Urinary bladder (tissue), 3 donors: ENCODE measurements at regions not wholly inside any gene's neighbourhood (a gene's known extent, or its start where the extent isn't known, plus 50 kb on each side); places are given as distances from the start of the nearest gene placed in this dataset.
A peak's percentile ranks its signal among the peaks of the same experiment; 100 is the strongest.
"Not testable (repeated sequence)": the region's sequence is repeated elsewhere in the genome, so short reads cannot be mapped to it uniquely, and the experiment has no call there.

ENCODE experiments used
- DNase-seq: peaks from one replicate; pipeline ENCODE4 v3.0.0-alpha.2; 2015; ENCODE audit errors: extremely low spot score
- H3K27ac ChIP-seq: one replicate; pipeline ENCODE4 v1.5.1; 2013; ENCODE audit warnings: low read depth, mild to moderate bottlenecking, moderate library complexity
- H3K36me3 ChIP-seq: one replicate; pipeline ENCODE4 v1.6.1; 2013; ENCODE audit warnings: mild to moderate bottlenecking, moderate library complexity; ENCODE audit not compliant: insufficient read depth
- H3K4me1 ChIP-seq: one replicate; pipeline ENCODE4 v1.6.1; 2013; ENCODE audit warnings: mild to moderate bottlenecking, moderate library complexity; ENCODE audit not compliant: insufficient read depth
- H3K4me3 ChIP-seq: one replicate; pipeline ENCODE4 v1.5.1; 2013; ENCODE audit warnings: low read depth, low read length
- WGBS: extraction: QIAGEN DNeasy Blood & Tissue Kit; methylation state at CpG from one replicate; pipeline ENCODE4 v1.1.7; 2013; 5-methylcytosine and 5-hydroxymethylcytosine counted together
- donor health status: healthy with polysubstance abuse.
- donor health status: healthy.

DNA sequence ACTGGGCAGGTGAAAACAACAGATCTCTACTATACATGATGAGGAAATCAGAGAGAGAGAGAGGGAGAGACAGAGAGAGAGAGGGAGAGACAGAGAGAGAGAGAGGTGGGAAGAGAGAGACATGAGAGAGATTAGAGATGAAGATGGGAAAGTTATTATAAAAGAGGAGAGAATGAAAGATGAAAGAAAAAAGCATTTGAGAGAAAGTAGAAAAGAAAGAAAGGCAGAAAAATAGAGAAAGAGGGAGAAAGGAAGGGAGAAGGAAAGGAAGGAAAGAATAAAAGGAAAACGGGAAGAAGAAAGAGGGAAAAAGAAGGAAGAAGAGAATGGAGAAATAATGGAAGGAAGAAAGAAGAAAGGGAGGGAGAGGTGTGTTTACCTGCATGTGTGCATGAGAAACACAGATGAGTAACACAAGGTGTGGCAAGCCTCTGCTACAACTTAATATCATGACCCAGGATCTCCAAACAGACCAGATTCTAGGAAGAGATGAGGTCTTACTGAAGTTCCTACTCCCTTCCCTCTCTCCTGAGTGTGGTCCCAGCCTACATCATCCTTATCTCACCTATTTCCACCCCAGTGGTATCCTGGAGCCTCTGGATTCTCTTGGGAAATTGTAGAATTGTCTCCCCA lies 176.3 kb downstream of the C12orf75 start:
- Histone ChIP-seq H3K36me3 (no peaks in the 10 kb centered on the region), H3K4me1 (no peaks in the 10 kb centered on the region), H3K4me3 (no peak overlapping the region), H3K27ac (no peak overlapping the region)
- WGBS = 83% methylated on average over 1 of the region's 1 CpG
- DNase-seq = no peak

DNA sequence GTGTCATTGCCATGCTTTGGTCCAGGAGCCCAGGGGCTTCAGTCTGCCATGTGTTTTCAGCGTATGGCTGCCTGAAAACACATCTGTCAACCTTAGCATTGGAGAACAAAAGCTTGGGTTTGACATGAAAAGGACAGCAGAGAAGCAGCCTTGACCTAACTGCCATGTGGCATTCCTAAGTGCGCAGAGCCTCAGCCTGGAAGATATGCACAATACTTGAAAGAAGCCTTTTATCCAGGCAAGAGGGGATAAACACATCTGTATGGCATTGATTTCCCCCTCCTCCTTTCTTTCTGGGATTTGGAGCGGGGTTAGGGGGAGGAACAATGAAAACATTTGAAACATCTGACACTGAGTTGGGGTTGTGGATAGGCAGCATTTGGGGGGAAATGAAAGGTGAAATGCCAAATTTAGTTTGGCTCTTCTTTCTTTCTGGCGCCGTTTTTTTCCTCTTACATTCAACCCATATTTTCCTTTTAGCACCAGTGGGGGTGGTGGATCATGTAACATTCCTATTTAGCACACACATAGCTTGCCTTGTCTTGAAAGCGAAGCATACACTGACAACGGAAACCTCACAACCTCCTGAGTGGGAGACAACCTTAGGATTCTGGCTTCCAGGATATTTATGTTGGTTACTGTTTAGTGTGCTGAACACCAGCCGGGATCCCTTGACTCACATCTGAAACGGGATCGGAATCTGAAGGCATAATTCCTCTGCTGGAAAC lies 177.0 kb downstream of the C12orf75 start:
- no peaks in the 10 kb centered on the region for H3K36me3 ChIP-seq
- no peak overlapping the region for H3K4me3 ChIP-seq
- DNase-seq = no peak
- H3K4me1 ChIP-seq = no peaks in the 10 kb centered on the region
- 68% methylated on average over 10 of the region's 10 CpGs for WGBS
- H3K27ac ChIP-seq = no peak overlapping the region

DNA sequence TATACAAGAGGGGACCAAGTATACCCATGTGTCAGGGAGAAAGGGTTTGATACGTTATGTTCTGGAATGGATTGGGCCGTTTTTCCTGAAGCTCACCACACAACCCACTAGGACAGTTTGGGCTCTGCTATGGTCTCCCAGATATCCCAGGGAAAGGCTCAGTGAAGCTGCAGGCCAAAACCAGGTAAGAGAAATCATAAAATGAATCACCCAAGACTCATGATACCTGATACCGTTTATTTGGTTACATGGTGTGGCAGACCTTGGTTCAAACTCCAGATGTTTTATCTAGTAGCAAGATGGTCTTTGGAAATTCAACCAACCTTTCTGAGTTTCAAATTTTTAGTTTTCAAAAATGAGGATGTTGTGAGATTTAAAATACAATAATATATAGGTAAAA lies 177.6 kb downstream of the C12orf75 start:
- H3K27ac ChIP-seq = no peak overlapping the region
- WGBS = 90% methylated on average over 3 of the region's 3 CpGs
- DNase-seq = no peak
- H3K4me1 ChIP-seq = no peaks in the 10 kb centered on the region
- no peak overlapping the region for H3K4me3 ChIP-seq
- no peaks in the 10 kb centered on the region for H3K36me3 ChIP-seq

DNA sequence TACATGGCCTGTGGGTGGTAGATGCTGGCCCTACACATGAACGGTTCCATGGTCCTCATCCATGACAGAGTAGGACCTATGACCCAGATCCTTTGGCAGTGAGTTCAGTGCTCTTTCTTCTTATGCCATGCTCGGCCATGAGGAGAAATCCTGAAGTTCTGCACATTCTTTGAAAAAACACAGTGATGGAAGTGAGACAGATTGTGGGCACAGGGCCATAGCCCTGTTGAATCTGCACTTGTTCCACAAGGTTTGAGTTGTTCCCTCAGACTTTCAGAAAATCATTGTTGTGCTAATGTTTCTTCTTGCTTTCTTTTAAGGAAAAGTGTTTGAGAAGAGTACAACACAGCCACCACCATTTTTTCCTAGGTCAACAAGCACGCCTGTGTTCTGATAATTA lies 180.0 kb downstream of the C12orf75 start:
- no peak for DNase-seq
- Histone ChIP-seq H3K36me3 (no peaks in the 10 kb centered on the region), H3K27ac (no peak overlapping the region), H3K4me3 (no peak overlapping the region), H3K4me1 (no peaks in the 10 kb centered on the region)
- 73% methylated on average over 3 of the region's 3 CpGs for WGBS

DNA sequence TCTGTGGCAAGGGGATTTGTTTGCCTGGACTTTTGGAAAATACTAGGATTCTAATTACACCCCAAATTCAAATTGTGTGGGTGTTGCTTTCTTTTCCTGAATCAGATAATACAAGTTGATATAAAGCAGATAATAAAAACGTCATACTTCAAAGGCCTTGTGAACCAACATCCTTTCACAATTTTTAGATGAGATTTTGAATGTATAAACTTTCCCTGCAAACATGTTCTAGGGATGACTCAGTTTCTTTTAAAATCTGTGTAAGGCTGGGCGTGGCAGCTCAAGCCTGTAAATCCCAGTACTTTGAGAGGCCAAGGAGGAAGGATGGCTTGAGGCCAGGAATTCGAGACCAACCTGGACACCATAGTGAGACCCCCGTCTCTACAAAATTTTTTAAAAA lies 182.4 kb downstream of the C12orf75 start:
- H3K4me3 ChIP-seq, H3K27ac ChIP-seq, H3K36me3 ChIP-seq, H3K4me1 ChIP-seq, DNase-seq: not testable (repeated sequence)
- 35% methylated on average over 4 of the region's 4 CpGs for WGBS

DNA sequence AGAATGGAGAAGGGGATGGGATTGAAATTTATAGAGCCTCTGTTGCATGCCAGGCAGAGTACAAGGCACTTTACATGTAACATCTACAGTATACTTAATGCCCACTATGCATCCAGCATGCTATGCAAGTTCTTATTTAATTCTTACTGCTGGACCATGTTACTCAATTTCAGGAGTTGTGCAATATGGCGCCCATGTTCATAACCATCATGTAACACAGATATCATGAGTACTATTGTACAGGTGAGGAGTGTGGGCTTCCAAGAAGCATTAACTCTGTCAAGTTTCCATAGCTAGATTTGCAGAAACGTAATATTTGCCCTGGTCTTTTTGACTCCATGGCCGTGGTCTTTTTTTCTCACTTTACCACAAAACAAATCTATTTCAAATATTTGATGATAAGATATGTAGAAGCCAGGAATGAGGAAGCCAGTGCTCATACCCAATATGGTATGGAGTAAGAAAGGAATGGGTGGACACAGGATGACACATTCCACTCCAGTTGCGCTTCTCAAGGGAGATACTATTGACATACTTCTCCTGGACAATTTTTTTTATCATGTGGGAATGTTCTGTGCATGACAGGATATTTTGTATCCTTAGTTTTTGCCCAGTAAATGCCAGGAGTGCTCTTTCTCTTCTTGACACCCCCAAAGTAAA lies 191.8 kb downstream of the C12orf75 start:
- DNase-seq = no peak
- Histone ChIP-seq H3K4me3 (no peak overlapping the region), H3K4me1 (no peaks in the 10 kb centered on the region), H3K27ac (no peak overlapping the region), H3K36me3 (no peaks in the 10 kb centered on the region)
- WGBS = 88% methylated on average over 4 of the region's 4 CpGs

DNA sequence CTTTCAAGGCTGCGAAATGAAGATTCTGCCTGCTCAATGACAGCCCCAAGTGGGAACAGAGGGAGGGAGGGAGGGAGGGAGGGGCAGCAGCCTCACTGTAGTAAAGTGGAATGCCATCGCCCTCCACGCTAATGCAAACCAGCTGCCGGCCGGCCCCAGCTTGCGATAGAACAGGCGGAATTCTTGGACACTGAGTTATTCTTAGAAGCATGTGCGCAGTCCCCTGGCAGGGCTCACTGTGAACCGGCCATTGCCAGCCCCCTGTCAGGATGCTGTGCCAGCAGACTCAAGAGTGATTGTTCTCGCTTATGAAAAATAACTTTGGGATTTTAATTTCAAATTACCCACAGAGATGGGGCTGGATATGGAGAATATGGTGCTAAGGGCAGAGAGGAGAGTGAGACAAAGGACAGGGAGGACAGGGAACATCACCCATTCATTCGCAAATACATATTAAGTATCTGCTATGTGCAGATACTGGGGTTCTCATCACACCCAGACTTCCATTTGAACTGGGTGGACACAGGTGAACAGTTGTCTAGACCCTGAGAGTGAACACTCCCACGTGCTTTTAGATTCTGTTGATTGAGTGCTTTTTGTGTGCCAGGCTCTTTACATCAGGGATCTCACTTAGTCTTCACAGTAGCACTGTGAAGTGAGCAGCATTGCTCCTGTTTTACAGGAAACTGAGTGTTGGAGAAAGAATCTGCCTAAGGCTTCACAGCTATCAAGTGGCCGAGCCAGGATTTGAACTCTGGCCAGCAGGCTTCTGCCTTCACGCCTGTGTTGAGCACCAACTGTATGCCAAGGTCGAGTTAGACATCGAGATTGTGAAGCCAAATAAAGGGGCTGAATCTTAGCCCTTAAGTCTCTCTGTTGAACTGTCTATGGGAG lies 192.9 kb downstream of the C12orf75 start:
- Histone ChIP-seq H3K36me3 (no peaks in the 10 kb centered on the region), H3K4me3 (no peak overlapping the region), H3K27ac (no peak overlapping the region), H3K4me1 (no peaks in the 10 kb centered on the region)
- 16% methylated on average over 16 of the region's 16 CpGs for WGBS
- DNase-seq = peak; percentile 76

DNA sequence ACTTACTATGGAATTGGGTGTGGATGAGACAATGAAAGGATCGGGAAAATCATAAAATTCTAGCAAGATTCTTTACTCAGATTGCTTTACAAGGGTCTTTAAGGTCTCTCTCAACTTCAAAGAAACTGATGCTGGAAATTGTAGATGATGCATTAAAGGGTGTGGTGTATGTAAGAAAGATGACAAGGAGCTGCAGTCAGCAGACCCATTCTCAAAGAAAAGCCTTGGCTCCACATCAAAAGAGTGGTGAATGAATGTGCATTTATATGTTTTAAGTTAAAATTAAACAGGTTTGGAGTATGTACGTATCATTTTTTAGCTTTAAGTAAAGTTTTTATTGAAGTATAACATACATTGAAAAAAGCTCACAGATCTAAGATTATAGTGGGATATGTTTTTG lies 194.5 kb downstream of the C12orf75 start:
- Histone ChIP-seq H3K36me3 (no peaks in the 10 kb centered on the region), H3K4me3 (no peak overlapping the region)
- 39% methylated on average over 2 of the region's 2 CpGs for WGBS

DNA sequence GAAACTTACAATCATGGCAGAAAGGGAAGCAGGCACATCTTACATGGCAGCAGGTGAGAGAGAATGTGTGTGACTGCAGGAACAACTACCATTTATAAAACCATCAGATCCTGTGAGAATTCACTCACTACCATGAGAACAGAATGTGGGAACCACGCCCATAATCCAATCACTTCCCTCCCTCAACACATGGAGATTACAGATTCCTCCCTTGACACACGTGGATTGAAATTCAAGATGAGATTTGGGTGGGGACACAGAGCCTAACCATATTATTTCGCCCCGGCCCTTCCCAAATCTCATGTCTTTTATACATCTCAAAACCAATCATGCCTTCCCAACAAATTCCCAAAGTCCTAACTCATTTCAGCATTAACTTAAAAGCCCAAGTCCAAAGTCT lies 203.6 kb downstream of the C12orf75 start:
- H3K4me1 ChIP-seq = no peaks in the 10 kb centered on the region
- DNase-seq = no peak
- no peak overlapping the region for H3K27ac ChIP-seq
- H3K4me3 ChIP-seq = no peak overlapping the region
- WGBS = 79% methylated on average over 4 of the region's 4 CpGs
- no peaks in the 10 kb centered on the region for H3K36me3 ChIP-seq

More for the DNA sequence above, 194.5 kb downstream of the C12orf75 start:
- DNase-seq = no peak
- no peaks in the 10 kb centered on the region for H3K4me1 ChIP-seq
- H3K27ac ChIP-seq = no peak overlapping the region

DNA sequence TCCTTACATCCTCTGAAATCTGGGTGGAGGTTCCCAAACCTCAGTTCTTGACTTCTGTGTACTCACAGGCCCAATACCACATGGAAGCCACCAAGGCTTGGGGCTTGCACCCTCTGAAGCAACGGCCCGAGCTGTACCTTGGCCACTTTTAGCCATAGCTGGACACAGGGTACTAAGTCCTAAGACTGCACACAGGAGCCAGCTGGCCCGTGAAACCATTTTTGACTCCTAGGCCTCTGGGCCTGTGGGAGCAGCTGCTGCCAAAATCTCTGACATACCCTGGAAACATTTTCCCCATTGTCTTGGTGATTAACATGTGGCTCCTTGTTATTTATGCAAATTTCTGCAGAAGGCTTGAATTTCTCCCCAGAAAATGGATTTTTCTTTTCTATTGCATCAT lies 204.5 kb downstream of the C12orf75 start:
- WGBS = 96% methylated on average over 3 of the region's 3 CpGs
- not testable (repeated sequence) for H3K4me1 ChIP-seq, H3K4me3 ChIP-seq, H3K27ac ChIP-seq, DNase-seq, H3K36me3 ChIP-seq

DNA sequence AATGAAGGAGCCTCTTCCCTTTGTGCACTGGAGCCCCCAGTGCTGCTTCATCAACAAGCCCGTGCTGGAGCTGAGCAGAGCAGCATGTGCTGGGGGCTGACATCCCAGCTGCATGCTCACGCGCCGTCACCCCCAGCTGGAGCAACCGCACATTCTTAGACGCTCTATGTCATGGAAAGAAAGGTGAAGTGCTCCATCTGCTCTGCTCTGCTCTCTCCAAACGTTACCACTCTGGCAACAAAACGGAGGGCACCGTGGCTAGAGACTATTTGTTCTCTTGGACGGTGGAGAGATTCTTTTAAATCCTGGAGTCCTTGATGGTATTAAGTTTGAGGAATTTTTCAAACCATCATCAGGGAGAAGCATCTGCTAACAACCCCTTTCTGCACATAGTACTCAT lies 208.4 kb downstream of the C12orf75 start:
- Histone ChIP-seq H3K4me3 (no peak overlapping the region), H3K27ac (no peak overlapping the region), H3K36me3 (no peaks in the 10 kb centered on the region), H3K4me1 (no peaks in the 10 kb centered on the region)
- 47% methylated on average over 10 of the region's 10 CpGs for WGBS
- DNase-seq = no peak

DNA sequence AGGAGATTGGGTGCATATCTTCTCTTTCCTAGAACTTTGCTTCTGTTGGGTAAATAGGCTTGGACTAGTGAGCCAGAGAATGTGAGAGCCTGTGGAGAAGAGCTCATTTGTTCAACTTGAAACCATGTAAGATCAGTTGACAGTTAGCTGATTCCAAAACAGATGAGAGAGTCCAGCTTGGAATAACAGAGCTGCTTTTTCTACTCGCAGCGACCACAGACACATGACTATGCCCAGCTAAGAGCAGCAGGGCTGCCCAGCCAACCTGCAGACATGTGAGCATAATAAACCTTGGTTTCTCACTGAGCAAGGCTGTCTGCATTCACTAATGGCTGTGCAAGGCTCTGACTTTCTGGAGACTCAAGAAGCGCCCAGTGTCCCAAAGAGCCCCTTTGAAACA lies 209.2 kb downstream of the C12orf75 start:
- no peak overlapping the region for H3K27ac ChIP-seq
- no peaks in the 10 kb centered on the region for H3K4me1 ChIP-seq
- no peaks in the 10 kb centered on the region for H3K36me3 ChIP-seq
- no peak for DNase-seq
- WGBS = 64% methylated on average over 3 of the region's 3 CpGs
- H3K4me3 ChIP-seq = no peak overlapping the region

DNA sequence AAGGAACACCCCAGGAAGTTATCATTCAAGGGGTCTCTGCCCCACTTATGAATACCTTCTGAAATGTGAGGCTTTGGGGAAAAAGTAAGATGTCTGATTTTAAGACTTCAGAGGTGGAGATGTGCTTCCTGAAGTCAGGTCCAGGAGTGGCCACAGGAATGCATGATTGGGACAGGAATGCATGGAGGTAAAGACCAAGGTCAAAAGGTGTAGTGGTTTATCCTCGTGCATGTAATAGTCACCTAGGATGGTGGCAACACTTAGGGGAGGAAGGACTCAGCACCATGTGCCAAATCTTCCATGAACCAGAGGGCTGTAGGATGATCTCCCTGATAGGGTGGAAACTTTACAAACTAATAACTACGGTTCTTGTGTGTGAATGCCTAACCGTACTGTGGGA lies 217.3 kb downstream of the C12orf75 start:
- 89% methylated on average over 3 of the region's 3 CpGs for WGBS
- no peak for DNase-seq
- Histone ChIP-seq H3K36me3 (no peaks in the 10 kb centered on the region), H3K27ac (no peak overlapping the region), H3K4me1 (no peaks in the 10 kb centered on the region), H3K4me3 (no peak overlapping the region)
